GM19467 (cell line): ENCODE measurements at regions not wholly inside any gene's neighbourhood (a gene's known extent, or its start where the extent isn't known, plus 50 kb on each side); places are given as distances from the start of the nearest gene placed in this dataset.

Experiments
- ATAC-seq: cut with Tn5 transposase; IDR thresholded peaks from one replicate; pipeline ENCODE4 v1.9.1; 2021; ENCODE audit warnings: mild to moderate bottlenecking, moderate library complexity; ENCODE audit not compliant: unreplicated experiment

GRCh38 chr21:16590641-16591292, 861.0 kb downstream of the USP25 start:
- no peak for ATAC-seq

GRCh38 chr21:16592381-16592780, 862.6 kb downstream of the USP25 start:
- no peak for ATAC-seq

DNA sequence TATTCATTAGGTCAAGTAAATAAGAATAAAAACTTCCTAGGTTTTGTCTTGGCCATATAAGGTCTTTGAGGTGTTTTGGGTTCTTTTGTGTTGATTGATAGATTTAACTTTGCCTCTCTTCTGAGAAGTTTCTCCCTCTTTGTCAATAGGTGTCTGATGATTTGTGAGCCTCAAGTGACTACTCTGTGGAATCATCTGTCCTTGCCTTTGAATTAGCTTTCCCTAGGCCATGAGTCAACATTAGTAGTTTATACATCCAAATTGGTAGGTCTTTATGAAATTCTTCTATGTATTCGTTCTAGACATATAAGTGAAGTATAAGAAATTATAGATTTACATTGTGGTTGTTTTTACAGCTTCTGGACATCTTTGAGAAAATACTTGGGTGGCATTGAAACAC, 864.4 kb downstream of the USP25 start:
- no peak for ATAC-seq

DNA sequence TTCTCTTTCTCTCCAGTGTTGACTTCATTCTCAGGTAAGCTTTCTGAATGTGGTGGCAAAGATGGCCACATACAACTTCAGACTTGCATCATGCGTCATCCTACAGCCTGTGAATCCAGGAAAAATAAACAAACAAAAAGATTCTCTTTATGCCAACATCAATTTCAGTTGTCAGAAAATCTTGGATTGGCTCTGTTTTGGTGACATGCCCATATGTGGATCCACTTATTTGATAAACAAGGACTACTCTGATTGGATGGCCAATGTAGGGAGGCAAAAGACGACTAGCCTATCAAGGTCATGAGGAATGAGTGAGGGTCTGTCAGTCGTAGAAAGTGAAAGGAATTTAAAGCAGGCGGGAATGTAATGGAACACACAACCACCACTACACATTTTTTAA, 866.6 kb downstream of the USP25 start:
- no peak for ATAC-seq

GRCh38 chr21:16597753-16598152, 868.0 kb downstream of the USP25 start:
- ATAC-seq, result no peak

DNA sequence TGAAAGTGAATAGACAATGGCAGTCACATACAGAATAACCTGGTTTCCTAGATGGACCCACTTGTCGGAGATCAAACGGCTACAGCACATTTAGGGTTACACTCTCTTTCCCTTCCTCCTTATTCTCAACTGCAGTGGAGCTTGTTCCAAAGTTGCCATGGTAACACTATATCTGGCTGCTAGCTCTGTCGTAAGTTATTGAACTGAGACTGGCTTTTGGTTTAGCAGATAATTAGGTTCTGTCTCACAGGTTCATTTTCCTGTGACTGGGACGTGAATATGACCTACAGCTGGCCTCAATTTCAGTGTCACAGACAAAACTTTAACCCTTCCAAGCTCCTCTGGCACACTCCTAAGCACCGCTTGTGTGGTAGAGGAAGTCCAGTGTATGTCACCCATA, 875.8 kb downstream of the USP25 start:
- ATAC-seq, result no peak

- ATAC-seq, result no peak
These were observed 876.5 kb downstream of the USP25 start for GRCh38 chr21:16606271-16606670.

DNA sequence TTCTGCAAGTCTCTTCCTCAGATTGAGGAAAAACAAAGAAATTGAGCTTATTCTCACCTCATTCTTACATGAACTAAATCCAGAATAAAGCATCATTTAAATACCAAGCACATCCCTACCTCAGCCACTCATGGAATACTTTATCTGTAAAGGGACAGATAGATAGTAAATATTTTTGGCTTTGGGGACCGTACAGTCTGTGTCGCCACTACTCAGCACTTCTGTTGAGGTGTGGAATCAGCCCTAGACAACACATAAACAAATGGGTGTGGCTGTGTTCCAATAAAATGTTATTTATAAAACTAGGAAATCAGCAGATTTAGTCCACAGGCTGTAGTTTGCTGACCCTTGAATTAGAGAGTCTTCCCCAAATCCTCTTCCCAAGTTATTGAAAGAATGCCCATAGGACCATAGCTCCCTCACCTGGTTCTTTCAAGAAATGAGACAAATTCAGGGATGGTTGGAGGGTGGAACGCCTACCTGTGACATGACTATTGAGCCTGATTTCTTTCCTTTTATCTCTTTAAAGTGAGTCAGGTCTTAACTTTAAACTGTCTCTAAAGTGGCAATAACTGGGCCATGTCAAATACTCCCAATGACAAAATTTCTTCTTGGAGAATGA, 878.5 kb downstream of the USP25 start:
- ATAC-seq, result no peak

DNA sequence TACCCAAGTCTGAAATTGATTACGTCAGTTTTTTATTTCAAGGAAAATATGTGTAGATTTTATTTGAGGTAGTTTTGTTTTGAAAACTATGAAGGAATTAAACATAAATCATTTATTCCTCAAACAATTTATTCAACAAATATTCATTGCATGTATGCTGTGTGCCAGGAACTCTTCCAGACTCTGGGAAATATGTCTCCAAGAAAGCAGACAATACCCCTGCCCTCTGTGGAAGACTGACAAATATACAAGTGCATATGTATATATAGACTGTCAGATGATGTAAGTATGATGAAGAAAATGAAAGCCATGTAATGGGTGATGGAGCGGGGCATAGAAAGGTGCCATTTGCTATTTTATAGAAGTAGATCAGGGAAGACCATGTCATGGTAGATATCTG, 889.5 kb downstream of the USP25 start:
- no peak for ATAC-seq

- ATAC-seq, result no peak
These were observed 891.1 kb downstream of the USP25 start for GRCh38 chr21:16620786-16621320.

GRCh38 chr21:16624479-16625118, 888.2 kb upstream of the CXADR start:
- no peak for ATAC-seq

DNA sequence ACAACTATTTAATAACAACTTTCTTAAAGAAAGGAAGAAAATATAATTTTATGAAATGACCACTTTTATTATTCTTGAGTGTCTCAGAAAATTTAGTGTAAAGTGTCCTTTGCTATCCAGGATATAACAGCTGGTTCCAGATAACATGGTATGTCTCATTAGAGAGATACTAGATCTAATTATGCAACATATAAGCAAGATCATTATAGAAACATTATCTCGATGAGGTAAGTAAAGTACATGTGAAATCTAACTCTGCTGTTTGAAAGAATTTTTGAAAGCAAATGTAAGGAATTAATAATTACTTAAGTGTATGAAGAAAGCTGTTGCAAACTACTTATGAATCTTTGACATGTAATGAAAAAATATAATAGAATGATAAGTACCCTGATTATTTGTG, 887.4 kb upstream of the CXADR start:
- ATAC-seq, result no peak

DNA sequence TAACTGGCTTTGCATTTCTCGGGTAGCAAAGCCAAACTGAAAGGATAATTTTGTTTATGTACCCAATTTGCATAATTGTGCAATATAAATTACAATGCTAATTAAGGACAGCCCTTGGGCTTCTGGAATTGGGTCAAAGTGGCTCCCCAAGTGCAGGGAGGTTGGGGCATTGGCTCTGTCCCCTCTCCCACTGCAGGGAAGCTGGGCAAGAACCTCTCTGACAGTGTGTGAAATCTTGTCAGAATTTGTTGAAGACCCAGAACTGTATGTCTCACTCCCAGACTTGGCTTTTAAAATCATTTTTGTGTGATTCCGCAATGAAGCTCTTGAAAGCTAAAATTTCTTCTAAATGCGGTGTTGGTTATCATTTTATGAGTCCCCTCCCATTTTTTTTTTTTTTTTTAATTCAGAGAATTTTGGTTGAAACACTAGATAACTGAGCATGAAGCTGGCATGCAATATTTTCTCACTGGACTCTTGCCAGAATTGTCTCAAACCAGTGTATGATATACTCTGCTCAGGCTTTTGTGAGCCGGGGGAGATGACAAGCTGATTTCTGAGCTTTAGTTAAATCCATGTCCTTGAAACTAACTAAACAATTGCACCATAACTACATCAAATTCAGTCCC, 878.9 kb upstream of the CXADR start:
- ATAC-seq, result no peak

DNA sequence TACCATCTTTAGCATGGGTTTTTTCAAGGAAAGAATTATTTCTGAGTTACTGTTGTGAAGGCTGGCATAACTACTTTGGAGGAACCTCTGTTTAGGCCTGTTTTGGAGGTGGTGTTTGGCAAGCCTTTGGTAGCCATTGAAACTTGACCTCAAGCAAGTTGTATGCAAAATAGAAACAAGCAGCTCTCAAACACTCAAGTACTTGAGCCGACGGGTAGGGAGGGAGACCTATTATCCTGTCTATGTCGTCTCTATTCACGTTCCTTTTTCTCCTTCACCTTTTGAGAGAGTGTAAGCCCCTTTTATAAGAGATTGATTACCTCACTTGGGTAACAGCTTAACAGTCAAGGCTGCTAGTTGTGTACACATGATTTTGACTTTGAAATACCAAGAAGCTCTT, 878.3 kb upstream of the CXADR start:
- no peak for ATAC-seq

DNA sequence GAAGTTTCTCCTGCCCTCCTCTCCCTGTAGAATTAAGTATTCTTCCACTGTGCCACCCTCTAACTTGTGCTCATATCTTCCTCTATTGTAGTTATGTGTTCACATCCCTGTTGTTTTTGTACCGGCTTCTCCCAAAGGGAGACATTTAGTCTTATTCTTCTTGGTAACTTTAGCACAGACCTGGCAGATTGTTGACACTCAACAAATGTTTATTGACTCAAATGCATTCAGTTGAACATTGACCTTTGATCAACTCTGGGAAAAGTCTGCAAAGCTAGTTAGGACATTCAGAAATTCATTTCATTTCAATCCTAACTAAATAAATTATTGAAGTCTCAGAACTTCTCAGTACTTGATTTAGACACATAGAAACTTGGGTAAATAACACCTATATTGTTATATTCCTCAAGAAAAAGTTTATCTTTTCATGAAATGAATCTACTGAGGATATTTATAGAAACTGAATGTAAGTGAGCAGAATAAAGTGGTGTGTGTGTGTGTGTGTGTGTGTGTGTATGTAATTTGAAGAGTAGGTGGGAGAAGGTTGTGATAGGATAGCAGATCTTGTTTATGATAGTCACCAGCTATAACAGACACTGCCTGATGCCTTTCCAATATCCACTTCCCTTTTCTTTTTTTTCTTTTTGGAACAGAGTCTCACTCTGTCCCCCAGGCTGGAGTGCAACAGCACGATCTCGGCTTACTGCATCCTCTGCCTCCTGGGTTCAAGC, 872.4 kb upstream of the CXADR start:
- no peak for ATAC-seq

GRCh38 chr21:16642353-16642752, 870.5 kb upstream of the CXADR start:
- ATAC-seq, result no peak

DNA sequence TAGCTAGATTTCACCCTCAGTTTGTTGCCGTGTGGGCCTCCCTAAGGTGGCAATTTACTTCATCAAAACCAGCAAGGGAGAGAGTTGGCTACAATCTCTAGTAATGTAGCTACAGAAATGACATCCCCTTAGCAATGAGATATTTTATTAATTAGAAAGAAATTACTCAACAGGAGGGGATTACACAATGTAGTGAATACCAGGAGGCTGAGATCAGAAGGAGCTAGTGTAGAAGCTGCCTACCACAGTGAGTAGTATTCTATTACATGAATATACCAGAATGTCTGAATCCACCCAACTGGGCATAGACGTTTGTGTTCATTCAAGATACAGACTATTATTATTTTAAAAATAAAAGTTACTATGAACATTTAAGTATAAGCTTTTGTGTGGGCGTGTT, 868.2 kb upstream of the CXADR start:
- no peak for ATAC-seq

GRCh38 chr21:16650714-16651366, 862.0 kb upstream of the CXADR start:
- ATAC-seq, result no peak

DNA sequence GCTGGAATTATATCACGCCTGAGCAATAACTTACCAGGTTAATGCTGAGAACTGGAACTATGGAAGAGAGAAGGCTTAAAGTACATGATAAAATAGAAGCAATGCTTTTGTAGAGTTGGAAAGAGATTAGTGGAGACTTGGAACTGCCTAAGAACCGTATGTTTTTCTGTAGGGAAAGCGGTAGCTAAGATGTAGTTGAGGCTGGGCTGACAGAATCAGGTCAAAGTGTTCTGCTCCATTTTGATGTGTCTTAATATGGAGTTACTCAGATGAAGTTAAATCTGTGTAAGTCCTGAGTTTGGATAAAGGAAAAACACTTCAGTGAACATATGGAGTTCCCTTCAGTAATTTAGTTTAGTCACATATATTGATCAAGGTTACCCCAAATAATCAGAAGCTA, 860.9 kb upstream of the CXADR start:
- ATAC-seq, result no peak

DNA sequence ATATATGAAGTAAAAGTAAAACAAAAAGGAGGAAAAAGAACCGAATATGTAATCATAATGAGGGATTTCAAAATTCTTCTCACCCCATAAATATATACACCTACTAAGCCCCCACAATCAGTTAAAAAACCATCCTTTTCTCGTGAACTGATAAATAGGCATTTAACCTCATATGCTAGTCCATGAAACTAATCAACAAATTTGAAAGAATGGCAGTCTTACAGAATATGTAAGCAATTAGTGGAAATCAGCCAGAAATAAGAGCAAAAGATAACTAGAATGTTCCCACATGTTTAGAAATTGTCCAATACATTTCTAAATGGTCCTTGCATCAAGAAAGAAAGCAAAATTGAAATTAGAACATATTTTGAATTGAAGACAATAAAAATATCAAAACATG, 849.4 kb upstream of the CXADR start:
- ATAC-seq, result no peak

GRCh38 chr21:16667395-16667794, 845.4 kb upstream of the CXADR start:
- no peak for ATAC-seq
